ENCODE measurements at regions not wholly inside any gene's neighbourhood (a gene's known extent, or its start where the extent isn't known, plus 50 kb on each side); places are given as distances from the start of the nearest gene placed in this dataset.

DNA sequence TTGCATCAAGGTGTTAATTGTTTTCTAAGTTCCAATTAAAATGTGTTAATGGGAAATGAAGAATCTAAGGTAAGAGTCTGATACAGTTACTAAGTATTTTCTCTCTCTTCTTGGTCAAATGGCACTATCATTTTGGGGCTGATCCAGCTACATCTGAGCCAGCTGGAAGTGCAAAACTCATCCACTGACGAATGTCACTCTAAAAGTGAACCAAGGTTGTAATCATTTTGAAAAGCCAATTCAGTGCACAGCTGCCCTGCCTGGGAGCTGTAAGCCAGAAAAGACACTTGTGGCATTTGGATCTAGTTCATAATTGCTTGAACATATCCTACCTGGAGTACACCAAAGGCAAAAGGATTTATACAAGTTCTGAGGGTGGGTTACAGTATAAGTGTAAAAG is 1011.3 kb downstream of the AACS start:
- intact Hi-C loops (cut with DNase I; ENCODE audit: low total_unique reads), result no loop called here
- no peaks in the 10 kb centered on the region for H3K4me1 ChIP-seq
- no peaks in the 10 kb centered on the region for H3K27me3 ChIP-seq
- H3K36me3 ChIP-seq, result no peaks in the 10 kb centered on the region
- in situ Hi-C loops (cut with MboI; ENCODE audit: low sequenced_read_pairs in 4 of 4), result no loop called here
- no peak for ATAC-seq
- no peak for DNase-seq
- no peak overlapping the region for H3K4me3 ChIP-seq
- no peaks in the 10 kb centered on the region for H3K9me3 ChIP-seq
- TF ChIP-seq, protein P1, sequence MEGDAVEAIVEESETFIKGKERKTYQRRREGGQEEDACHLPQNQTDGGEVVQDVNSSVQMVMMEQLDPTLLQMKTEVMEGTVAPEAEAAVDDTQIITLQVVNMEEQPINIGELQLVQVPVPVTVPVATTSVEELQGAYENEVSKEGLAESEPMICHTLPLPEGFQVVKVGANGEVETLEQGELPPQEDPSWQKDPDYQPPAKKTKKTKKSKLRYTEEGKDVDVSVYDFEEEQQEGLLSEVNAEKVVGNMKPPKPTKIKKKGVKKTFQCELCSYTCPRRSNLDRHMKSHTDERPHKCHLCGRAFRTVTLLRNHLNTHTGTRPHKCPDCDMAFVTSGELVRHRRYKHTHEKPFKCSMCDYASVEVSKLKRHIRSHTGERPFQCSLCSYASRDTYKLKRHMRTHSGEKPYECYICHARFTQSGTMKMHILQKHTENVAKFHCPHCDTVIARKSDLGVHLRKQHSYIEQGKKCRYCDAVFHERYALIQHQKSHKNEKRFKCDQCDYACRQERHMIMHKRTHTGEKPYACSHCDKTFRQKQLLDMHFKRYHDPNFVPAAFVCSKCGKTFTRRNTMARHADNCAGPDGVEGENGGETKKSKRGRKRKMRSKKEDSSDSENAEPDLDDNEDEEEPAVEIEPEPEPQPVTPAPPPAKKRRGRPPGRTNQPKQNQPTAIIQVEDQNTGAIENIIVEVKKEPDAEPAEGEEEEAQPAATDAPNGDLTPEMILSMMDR (IDR thresholded peaks at IDR 0.05 in 4 of 5, conservative IDR thresholded peaks at IDR 0.05 in 1 of 5), result no peak
- no peak for TF ChIP-seq POLR2A (IDR thresholded peaks at IDR 0.05)
- no peak overlapping the region for H3K27ac ChIP-seq

DNA sequence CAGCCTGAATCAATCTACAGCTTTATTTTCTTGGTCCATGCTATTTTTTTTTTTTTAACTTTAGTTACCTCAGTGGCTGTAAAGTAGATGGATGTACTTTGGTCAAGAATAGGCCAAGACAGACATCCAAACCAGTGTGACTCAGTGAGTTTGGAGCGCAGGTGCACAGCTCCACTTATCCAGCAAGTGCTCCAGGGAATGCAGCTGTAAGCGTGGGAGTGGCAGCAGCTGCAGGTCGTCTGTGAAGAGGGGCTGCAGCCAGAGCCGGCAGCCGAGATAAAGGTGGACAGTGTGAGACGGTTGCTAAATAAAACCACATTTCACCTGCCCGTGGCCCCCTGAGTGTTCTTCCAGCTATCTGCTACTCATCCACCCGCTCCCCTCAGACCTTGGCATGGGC is 1018.7 kb downstream of the AACS start:
- no peaks in the 10 kb centered on the region for H3K27me3 ChIP-seq
- ATAC-seq, result no peak

DNA sequence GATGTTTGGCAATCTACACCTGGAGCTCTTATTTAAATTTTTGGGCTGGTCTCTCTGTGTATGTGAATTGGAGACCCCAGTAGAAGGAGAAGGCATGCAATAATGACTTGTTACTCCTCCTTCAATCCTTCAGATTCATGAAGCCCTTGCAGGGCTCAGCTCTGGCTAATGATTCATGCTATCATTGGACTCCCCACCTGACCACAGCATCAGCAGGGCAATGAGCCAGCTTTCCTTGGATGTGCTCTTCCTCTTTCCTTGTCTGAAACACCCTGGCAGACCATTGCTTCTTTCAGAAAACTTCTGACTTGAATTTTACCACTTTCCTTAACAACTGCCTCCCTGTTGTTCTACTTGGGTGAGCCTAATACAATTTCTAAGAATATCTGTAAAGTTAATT is 1019.2 kb downstream of the AACS start:
- no peaks in the 10 kb centered on the region for H3K4me1 ChIP-seq
- no peak overlapping the region for H3K27ac ChIP-seq
- DNase-seq (no peak), ATAC-seq (no peak)
- H3K4me3 ChIP-seq, result no peak overlapping the region
- TF ChIP-seq, protein P1 (IDR thresholded peaks at IDR 0.05 in 4 of 5, conservative IDR thresholded peaks at IDR 0.05 in 1 of 5), result no peak
- no peak for TF ChIP-seq POLR2A (IDR thresholded peaks at IDR 0.05)
- intact Hi-C loops (cut with DNase I; ENCODE audit: low total_unique reads), result no loop called here
- H3K36me3 ChIP-seq, result no peaks in the 10 kb centered on the region
- in situ Hi-C loops (cut with MboI; ENCODE audit: low sequenced_read_pairs in 4 of 4), result no loop called here
- H3K9me3 ChIP-seq, result no peaks in the 10 kb centered on the region
- no peaks in the 10 kb centered on the region for H3K27me3 ChIP-seq

More for the DNA sequence above, 1018.7 kb downstream of the AACS start:
- TF ChIP-seq, protein P1 (IDR thresholded peaks at IDR 0.05 in 4 of 5, conservative IDR thresholded peaks at IDR 0.05 in 1 of 5), result no peak
- TF ChIP-seq POLR2A (IDR thresholded peaks at IDR 0.05), result no peak
- DNase-seq, result no peak
- Histone ChIP-seq H3K4me1 (no peaks in the 10 kb centered on the region), H3K9me3 (no peaks in the 10 kb centered on the region), H3K36me3 (no peaks in the 10 kb centered on the region), H3K27ac (no peak overlapping the region), H3K4me3 (no peak overlapping the region)
- intact Hi-C loops (cut with DNase I; ENCODE audit: low total_unique reads), result no loop called here
- in situ Hi-C loops (cut with MboI; ENCODE audit: low sequenced_read_pairs in 4 of 4), result no loop called here

DNA sequence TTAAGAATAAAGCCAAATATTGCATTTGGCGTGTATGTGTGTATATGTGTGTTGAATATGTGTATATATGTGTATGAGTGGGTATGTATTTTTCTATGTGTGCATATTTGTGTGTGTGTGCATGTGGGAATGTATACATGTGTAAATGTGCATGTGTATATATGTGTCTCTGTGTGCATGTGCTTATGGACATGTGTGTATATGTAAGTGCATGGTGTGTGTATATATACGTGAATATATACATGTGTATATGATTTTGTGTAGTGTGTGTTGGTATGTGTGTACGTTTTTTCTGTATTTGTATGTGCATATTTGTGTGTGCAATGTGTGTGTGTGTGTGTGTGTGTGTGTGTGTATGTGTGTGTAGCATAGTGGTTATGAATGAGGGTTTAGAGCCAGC is 1021.0 kb downstream of the AACS start:
- DNase-seq (no peak), ATAC-seq (no peak)
- intact Hi-C loops (cut with DNase I; ENCODE audit: low total_unique reads), result no loop called here
- Histone ChIP-seq H3K27me3 (no peaks in the 10 kb centered on the region), H3K27ac (no peak overlapping the region), H3K4me3 (no peak overlapping the region), H3K4me1 (no peaks in the 10 kb centered on the region), H3K36me3 (no peaks in the 10 kb centered on the region), H3K9me3 (no peaks in the 10 kb centered on the region)
- no peak for TF ChIP-seq POLR2A (IDR thresholded peaks at IDR 0.05)
- TF ChIP-seq, protein P1 (IDR thresholded peaks at IDR 0.05 in 4 of 5, conservative IDR thresholded peaks at IDR 0.05 in 1 of 5), result no peak
- in situ Hi-C loops (cut with MboI; ENCODE audit: low sequenced_read_pairs in 4 of 4), result no loop called here

DNA sequence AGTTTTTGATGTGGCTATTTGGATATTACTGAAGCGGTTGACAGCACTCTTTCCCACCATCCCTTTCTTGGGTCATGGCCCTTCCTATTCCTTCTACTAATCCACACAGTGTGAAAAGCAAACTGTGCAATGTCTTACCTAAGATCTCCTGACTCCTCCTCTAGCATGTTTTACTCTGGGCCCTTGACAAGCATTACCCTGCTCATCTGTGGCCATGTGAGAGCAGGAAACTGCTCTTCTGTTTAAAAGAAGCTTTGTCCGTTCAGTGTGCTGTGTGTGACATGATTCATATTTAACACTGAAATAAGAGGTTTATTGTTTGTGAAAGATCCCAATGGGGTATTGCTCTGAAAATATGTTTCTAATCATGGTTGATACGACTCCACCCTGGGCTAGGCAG is 1022.5 kb downstream of the AACS start:
- H3K4me3 ChIP-seq, result no peak overlapping the region
- in situ Hi-C loops (cut with MboI; ENCODE audit: low sequenced_read_pairs in 4 of 4), result no loop called here
- intact Hi-C loops (cut with DNase I; ENCODE audit: low total_unique reads), result no loop called here

More for the DNA sequence above, 1022.5 kb downstream of the AACS start:
- Histone ChIP-seq H3K36me3 (no peaks in the 10 kb centered on the region), H3K27me3 (no peaks in the 10 kb centered on the region), H3K4me1 (no peaks in the 10 kb centered on the region), H3K9me3 (no peaks in the 10 kb centered on the region), H3K27ac (no peak overlapping the region)
- no peak for DNase-seq
- ATAC-seq, result no peak
- TF ChIP-seq, protein P1 (IDR thresholded peaks at IDR 0.05 in 4 of 5, conservative IDR thresholded peaks at IDR 0.05 in 1 of 5), result no peak
- no peak for TF ChIP-seq POLR2A (IDR thresholded peaks at IDR 0.05)

Measured in gastrocnemius medialis (tissue), 4 donors.